ENCODE measurements at regions not wholly inside any gene's neighbourhood (a gene's known extent, or its start where the extent isn't known, plus 50 kb on each side); places are given as distances from the start of the nearest gene placed in this dataset.

GRCh38 chr2:7704296-7704865, 787.2 kb downstream of the RNF144A start:
- H3K4me1 ChIP-seq = no peaks in the 10 kb centered on the region
- H3K27me3 ChIP-seq = no peaks in the 10 kb centered on the region
- no peak overlapping the region for H3K4me3 ChIP-seq
- no peaks in the 10 kb centered on the region for H3K36me3 ChIP-seq
- no peak overlapping the region for H3K27ac ChIP-seq
- H3K9me3 ChIP-seq = no peaks in the 10 kb centered on the region
- WGBS, 5 donors = 65 to 69% (median 68%) methylated on average over 6 of the region's 6 CpGs
- intact Hi-C loops (cut with DNase I; ENCODE audit: low total_unique reads) = loop anchor here (10.0 kb wide), 1 partner anchor 110 kb away; no protein-coding TSS in a partner anchor
- TF ChIP-seq POLR2AphosphoS5 (IDR thresholded peaks at IDR 0.05) = no peak
- TF ChIP-seq EP300 (IDR thresholded peaks at IDR 0.05) = no peak
- no peak for TF ChIP-seq CTCF (IDR thresholded peaks at IDR 0.05)
- TF ChIP-seq POLR2A (IDR thresholded peaks at IDR 0.05) = no peak
- DNase-seq = no peak

- no peaks in the 10 kb centered on the region for H3K36me3 ChIP-seq
- H3K4me1 ChIP-seq = no peaks in the 10 kb centered on the region
- TF ChIP-seq EP300 (IDR thresholded peaks at IDR 0.05) (no peak), POLR2A (IDR thresholded peaks at IDR 0.05) (no peak), CTCF (IDR thresholded peaks at IDR 0.05) (no peak), POLR2AphosphoS5 (IDR thresholded peaks at IDR 0.05) (no peak)
- H3K4me3 ChIP-seq = no peak overlapping the region
- intact Hi-C loops (cut with DNase I; ENCODE audit: low total_unique reads) = loop anchor here (10.0 kb wide), 1 partner anchor 112 kb away; no protein-coding TSS in a partner anchor
- WGBS, 5 donors = 85 to 92% (median 91%) methylated on average over 2 of the region's 2 CpGs
- no peaks in the 10 kb centered on the region for H3K27me3 ChIP-seq
- H3K9me3 ChIP-seq = no peaks in the 10 kb centered on the region
- no peak for DNase-seq
- H3K27ac ChIP-seq = no peak overlapping the region
Observed at GRCh38 chr2:7706791-7707190, 789.6 kb downstream of the RNF144A start.

GRCh38 chr2:7707723-7708122, 790.5 kb downstream of the RNF144A start:
- no peaks in the 10 kb centered on the region for H3K9me3 ChIP-seq
- H3K36me3 ChIP-seq = no peaks in the 10 kb centered on the region
- no peaks in the 10 kb centered on the region for H3K27me3 ChIP-seq
- DNase-seq = no peak
- H3K4me3 ChIP-seq = no peak overlapping the region
- intact Hi-C loops (cut with DNase I; ENCODE audit: low total_unique reads) = loop anchor here (10.0 kb wide), 1 partner anchor 113 kb away; no protein-coding TSS in a partner anchor
- no peak overlapping the region for H3K27ac ChIP-seq
- no peaks in the 10 kb centered on the region for H3K4me1 ChIP-seq
- TF ChIP-seq POLR2A (IDR thresholded peaks at IDR 0.05) (no peak), EP300 (IDR thresholded peaks at IDR 0.05) (no peak), CTCF (IDR thresholded peaks at IDR 0.05) (no peak), POLR2AphosphoS5 (IDR thresholded peaks at IDR 0.05) (no peak)
- WGBS, 5 donors = 83 to 88% (median 85%) methylated on average over 2 of the region's 2 CpGs

GRCh38 chr2:7709907-7710306, 792.7 kb downstream of the RNF144A start:
- H3K36me3 ChIP-seq = no peaks in the 10 kb centered on the region
- 71 to 79% (median 77%) methylated on average over 5 of the region's 5 CpGs for WGBS, 5 donors
- intact Hi-C loops (cut with DNase I; ENCODE audit: low total_unique reads) = loop anchor here (10.0 kb wide), 1 partner anchor 115 kb away; no protein-coding TSS in a partner anchor
- H3K27ac ChIP-seq = no peak overlapping the region
- H3K4me3 ChIP-seq = no peak overlapping the region
- DNase-seq = no peak
- no peaks in the 10 kb centered on the region for H3K9me3 ChIP-seq
- no peaks in the 10 kb centered on the region for H3K27me3 ChIP-seq
- no peaks in the 10 kb centered on the region for H3K4me1 ChIP-seq
- no peak for TF ChIP-seq CTCF (IDR thresholded peaks at IDR 0.05)
- no peak for TF ChIP-seq EP300 (IDR thresholded peaks at IDR 0.05)
